Tibial nerve (tissue), 4 donors: ENCODE measurements at regions not wholly inside any gene's neighbourhood (a gene's known extent, or its start where the extent isn't known, plus 50 kb on each side); places are given as distances from the start of the nearest gene placed in this dataset.

Experiments used
- CTCF ChIP-seq, 5 experiments: fragments of 200-600 bp in 3 of 5; fragments of 450-650 bp in 2 of 5; sonication (generic) in 3 of 5; IDR thresholded peaks; one replicate each; pipeline ENCODE4 v1.5.1; 2016 to 2019; ENCODE audit warnings: antibody characterized with exemption in 5 of 5, mild to moderate bottlenecking in 3 of 5, moderate library complexity in 2 of 5
- EP300 ChIP-seq, 2 donors: sonication (generic); formaldehyde crosslinking; IDR thresholded peaks; one replicate each; pipeline ENCODE4 v1.6.1; 2017; ENCODE audit warnings: antibody characterized with exemption in 2 of 2, mild to moderate bottlenecking in 1 of 2

- no peak for TF ChIP-seq EP300 (IDR thresholded peaks at IDR 0.05)
- no peak for TF ChIP-seq CTCF (IDR thresholded peaks at IDR 0.05)
Observed at GRCh38 chr15:88992216-88992615, 79.0 kb upstream of the MFGE8 start.
